Prostate gland (tissue), 2 donors: ENCODE measurements at regions not wholly inside any gene's neighbourhood (a gene's known extent, or its start where the extent isn't known, plus 50 kb on each side); places are given as distances from the start of the nearest gene placed in this dataset.

ENCODE experiments used
- DNase-seq: peaks from one replicate; pipeline ENCODE4 v3.0.0-alpha.2; 2019; ENCODE audit warnings: low spot score
- H3K27ac ChIP-seq, 2 donors: fragments of 200-600 bp; sonication (generic); 2 replicates each; pipeline ENCODE4 v1.5.1; 2017 to 2019
- H3K27me3 ChIP-seq: fragments of 200-600 bp; sonication (generic); replicated peaks from 2 replicates; pipeline ENCODE4 v1.5.1; 2019; ENCODE audit not compliant: insufficient read depth
- H3K36me3 ChIP-seq, 2 donors: fragments of 200-600 bp; sonication (generic); 1 replicate in 1 of 2; 2 replicates in 1 of 2; pipeline versions ENCODE4 v1.5.1 to v1.8.1; 2017 to 2019
- H3K4me1 ChIP-seq: fragments of 200-600 bp; sonication (generic); replicated peaks from 2 replicates; pipeline ENCODE4 v1.5.1; 2019
- H3K4me3 ChIP-seq, 2 donors: fragments of 200-600 bp; sonication (generic); 2 replicates each; pipeline ENCODE4 v1.5.1; 2017 to 2019
- H3K9me3 ChIP-seq: fragments of 200-600 bp; sonication (generic); 2 replicates; pipeline ENCODE4 v1.5.1; 2017
- POLR2A ChIP-seq: fragments of 450-650 bp; IDR thresholded peaks from one replicate; pipeline ENCODE4 v1.6.1; 2016; ENCODE audit warnings: antibody characterized with exemption, mild to moderate bottlenecking
- POLR2AphosphoS5 ChIP-seq: sonication (generic); formaldehyde crosslinking; IDR thresholded peaks from one replicate; pipeline ENCODE4 v1.6.1; 2017; ENCODE audit warnings: antibody characterized with exemption
- WGBS: methylation state at CpG from one replicate; pipeline ENCODE4 v1.1.5; 2018; 5-methylcytosine and 5-hydroxymethylcytosine counted together
- intact Hi-C: fragments of 100-400 bp; cut with DNase I; formaldehyde crosslinking; loops from one replicate; pipeline ENCODE4 v1.14.2; 2022
- TF ChIP-seq, protein P1 (sequence below), 4 experiments: fragments of 200-600 bp in 2 of 4; fragments of 450-650 bp in 2 of 4; sonication (generic) in 2 of 4; IDR thresholded peaks; 1 replicate in 3 of 4; 2 replicates in 1 of 4; pipeline ENCODE4 v1.5.1; 2016 to 2019; ENCODE audit warnings: antibody characterized with exemption in 4 of 4, mild to moderate bottlenecking in 2 of 4, moderate library complexity in 2 of 4

DNA sequence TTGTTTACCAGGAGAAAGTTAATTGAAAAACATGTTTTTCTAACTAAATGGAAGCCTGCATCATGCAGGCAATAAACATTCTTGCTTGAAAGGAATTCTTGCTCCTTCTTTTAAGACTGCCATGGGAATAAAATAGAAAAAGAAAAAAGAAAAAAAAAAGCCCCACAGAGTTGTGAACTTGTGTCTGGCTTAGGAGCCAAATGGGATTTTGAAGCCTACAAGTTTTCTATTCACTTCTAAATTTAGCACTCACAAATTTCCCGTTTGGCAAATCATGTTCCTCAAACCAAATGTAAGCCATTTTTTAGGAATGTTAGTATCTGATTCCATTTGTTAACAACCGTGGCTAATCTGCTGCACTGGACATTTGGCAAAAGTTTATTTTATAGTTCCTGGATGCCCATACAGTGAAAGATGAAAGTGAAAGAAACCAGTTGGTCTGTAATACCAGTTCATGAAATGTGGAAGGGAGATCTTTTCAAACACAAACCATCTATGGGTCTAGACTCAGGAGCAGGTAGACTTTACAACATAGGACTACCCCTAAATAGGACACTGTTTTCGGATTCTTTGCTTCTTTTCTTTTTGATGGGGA lies 133.8 kb upstream of the GMNC start:
- no peaks in the 10 kb centered on the region for H3K27me3 ChIP-seq
- WGBS, result 33% methylated on average over 3 of the region's 3 CpGs
- H3K27ac ChIP-seq, result no peak overlapping the region
- H3K4me1 ChIP-seq, result no peaks in the 10 kb centered on the region
- DNase-seq, result no peak
- no peaks in the 10 kb centered on the region for H3K9me3 ChIP-seq
- H3K4me3 ChIP-seq, result no peak overlapping the region
- H3K36me3 ChIP-seq, result no peaks in the 10 kb centered on the region
- intact Hi-C loops, result no loop called here
- TF ChIP-seq POLR2AphosphoS5 (no peak), POLR2A (no peak)
- TF ChIP-seq, protein P1, sequence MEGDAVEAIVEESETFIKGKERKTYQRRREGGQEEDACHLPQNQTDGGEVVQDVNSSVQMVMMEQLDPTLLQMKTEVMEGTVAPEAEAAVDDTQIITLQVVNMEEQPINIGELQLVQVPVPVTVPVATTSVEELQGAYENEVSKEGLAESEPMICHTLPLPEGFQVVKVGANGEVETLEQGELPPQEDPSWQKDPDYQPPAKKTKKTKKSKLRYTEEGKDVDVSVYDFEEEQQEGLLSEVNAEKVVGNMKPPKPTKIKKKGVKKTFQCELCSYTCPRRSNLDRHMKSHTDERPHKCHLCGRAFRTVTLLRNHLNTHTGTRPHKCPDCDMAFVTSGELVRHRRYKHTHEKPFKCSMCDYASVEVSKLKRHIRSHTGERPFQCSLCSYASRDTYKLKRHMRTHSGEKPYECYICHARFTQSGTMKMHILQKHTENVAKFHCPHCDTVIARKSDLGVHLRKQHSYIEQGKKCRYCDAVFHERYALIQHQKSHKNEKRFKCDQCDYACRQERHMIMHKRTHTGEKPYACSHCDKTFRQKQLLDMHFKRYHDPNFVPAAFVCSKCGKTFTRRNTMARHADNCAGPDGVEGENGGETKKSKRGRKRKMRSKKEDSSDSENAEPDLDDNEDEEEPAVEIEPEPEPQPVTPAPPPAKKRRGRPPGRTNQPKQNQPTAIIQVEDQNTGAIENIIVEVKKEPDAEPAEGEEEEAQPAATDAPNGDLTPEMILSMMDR (IDR thresholded peaks at IDR 0.05), result no peak

DNA sequence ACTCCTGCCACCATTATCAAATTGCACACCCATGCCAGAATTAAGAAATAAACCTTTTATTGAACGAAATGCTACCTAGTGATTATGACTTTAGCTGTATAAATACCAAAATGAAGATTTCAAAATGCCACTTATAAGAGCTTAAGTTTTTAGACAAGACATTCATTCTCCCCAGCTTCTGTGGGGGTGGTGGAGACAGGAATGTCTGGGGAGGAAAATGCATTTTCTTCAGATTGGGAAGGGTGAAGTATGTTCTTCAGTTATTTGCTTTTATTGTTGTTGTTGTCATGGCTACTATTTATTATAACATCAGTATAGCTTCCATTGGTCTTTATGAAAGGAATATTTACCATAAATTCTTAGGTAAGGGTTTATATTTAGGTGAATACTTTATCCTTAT lies 132.7 kb upstream of the GMNC start:
- DNase-seq, result no peak
- Histone ChIP-seq H3K27me3 (no peaks in the 10 kb centered on the region), H3K4me1 (no peaks in the 10 kb centered on the region), H3K27ac (no peak overlapping the region), H3K9me3 (no peaks in the 10 kb centered on the region), H3K4me3 (no peak overlapping the region), H3K36me3 (no peaks in the 10 kb centered on the region)
- 61% methylated on average over 1 of the region's 1 CpG for WGBS
- TF ChIP-seq, protein P1 (IDR thresholded peaks at IDR 0.05), result no peak
- intact Hi-C loops, result no loop called here

DNA sequence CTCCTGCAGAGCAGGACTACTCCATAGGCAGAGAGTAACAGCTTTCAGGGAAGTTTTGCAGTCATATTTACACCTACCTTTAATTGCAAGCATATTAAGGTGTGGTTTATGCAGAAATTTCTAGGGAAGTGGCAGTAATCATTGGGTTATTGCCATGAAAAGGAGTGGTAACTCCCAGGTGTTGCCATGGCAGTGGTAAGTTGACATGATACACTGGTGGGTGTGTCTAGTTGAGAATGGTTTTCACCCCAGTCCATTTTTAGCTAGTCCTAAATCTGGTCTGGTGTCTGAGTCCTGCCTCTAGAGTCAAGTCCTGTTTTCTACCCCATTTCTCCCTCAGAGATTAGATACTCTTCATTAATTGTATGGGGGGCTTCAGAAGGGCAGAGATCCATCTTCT lies 128.4 kb upstream of the GMNC start:
- H3K36me3 ChIP-seq, result no peaks in the 10 kb centered on the region
- DNase-seq, result no peak

DNA sequence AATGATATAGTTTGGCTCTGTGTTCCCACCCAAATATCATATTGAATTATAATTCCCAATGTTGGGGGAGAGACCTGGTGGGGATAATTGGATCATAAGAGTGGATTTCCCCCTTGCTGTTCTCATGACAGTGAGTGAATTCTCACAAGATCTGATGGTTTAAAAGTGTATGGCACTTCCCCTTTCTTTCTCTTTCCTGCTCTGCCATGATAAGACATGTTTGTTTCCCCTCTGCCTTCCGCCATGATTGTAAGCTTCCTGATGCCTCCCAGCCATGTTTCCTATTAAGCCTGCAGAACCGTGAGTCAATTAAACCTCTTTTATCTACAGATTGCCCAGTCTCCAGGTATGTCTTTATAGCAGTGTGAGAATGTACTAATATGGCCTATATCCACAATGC lies 126.7 kb upstream of the GMNC start:
- WGBS, result 84% methylated on average over 2 of the region's 2 CpGs
- TF ChIP-seq POLR2AphosphoS5 (no peak), POLR2A (no peak)
- TF ChIP-seq, protein P1 (IDR thresholded peaks at IDR 0.05), result no peak
- H3K27me3 ChIP-seq, result no peaks in the 10 kb centered on the region
- intact Hi-C loops, result no loop called here
- no peak for DNase-seq
- H3K27ac ChIP-seq, result no peak overlapping the region
- no peak overlapping the region for H3K4me3 ChIP-seq
- no peaks in the 10 kb centered on the region for H3K9me3 ChIP-seq
- no peaks in the 10 kb centered on the region for H3K4me1 ChIP-seq
- H3K36me3 ChIP-seq, result no peaks in the 10 kb centered on the region

More for the DNA sequence above, 128.4 kb upstream of the GMNC start:
- Histone ChIP-seq H3K9me3 (no peaks in the 10 kb centered on the region), H3K4me1 (no peaks in the 10 kb centered on the region), H3K4me3 (no peak overlapping the region), H3K27me3 (no peaks in the 10 kb centered on the region), H3K27ac (no peak overlapping the region)
- intact Hi-C loops, result no loop called here
- TF ChIP-seq, protein P1 (IDR thresholded peaks at IDR 0.05), result no peak
- TF ChIP-seq POLR2A (no peak), POLR2AphosphoS5 (no peak)

DNA sequence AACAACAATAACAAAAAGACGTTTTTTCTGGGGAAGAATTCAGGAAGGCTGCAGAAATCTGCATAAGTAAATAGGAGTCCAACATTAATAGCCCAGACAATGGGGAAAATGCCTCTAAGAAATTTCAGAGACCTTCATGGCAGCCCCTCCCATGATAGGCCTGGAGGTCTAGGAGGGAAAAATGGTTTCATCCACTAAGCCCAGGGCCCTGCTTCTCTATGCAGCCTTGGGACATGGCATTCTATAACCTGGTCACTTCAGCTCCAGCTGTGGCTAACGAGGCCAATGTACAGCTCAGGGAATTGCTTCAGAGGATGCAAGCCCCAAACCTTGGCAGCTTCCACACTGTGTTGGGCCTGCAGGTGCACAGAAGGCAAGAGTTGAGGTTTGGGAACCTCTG lies 125.6 kb upstream of the GMNC start:
- TF ChIP-seq POLR2AphosphoS5, result no peak
- no peak for TF ChIP-seq POLR2A
- TF ChIP-seq, protein P1 (IDR thresholded peaks at IDR 0.05), result no peak
- no peaks in the 10 kb centered on the region for H3K27me3 ChIP-seq
- no peaks in the 10 kb centered on the region for H3K36me3 ChIP-seq
- no peaks in the 10 kb centered on the region for H3K9me3 ChIP-seq
- no peak overlapping the region for H3K4me3 ChIP-seq
- no peak overlapping the region for H3K27ac ChIP-seq
- intact Hi-C loops, result no loop called here
- no peaks in the 10 kb centered on the region for H3K4me1 ChIP-seq
- no peak for DNase-seq
- 91% methylated on average over 2 of the region's 2 CpGs for WGBS
